ENCODE measurements at regions not wholly inside any gene's neighbourhood (a gene's known extent, or its start where the extent isn't known, plus 50 kb on each side); places are given as distances from the start of the nearest gene placed in this dataset.

- ATAC-seq, result no peak
- H3K4me1 ChIP-seq (ENCODE audit: insufficient read depth, low read length), result no peaks in the 10 kb centered on the region
- H3K27me3 ChIP-seq (ENCODE audit: control insufficient read depth in 1 of 2, insufficient read depth in 2 of 2, low read length in 2 of 2), result peaks cover 6 to 83% of the 10 kb centered on the region in 2 experiments; a peak in 4 of 5 replicates
- no peak for FAIRE-seq
- 3% methylated on average over 7 of the region's 7 CpGs for WGBS (ENCODE audit: low lambda C conversion rate)
- no peak overlapping the region for H3K9ac ChIP-seq (ENCODE audit: insufficient read depth, low read depth, low read length)
- no peaks in the 10 kb centered on the region for H4K20me1 ChIP-seq (ENCODE audit: insufficient read depth, low read length)
- in situ Hi-C loops (cut with HindIII; ENCODE audit: extremely low pct_ligation_motif_present, low pct_unique_long_range_greater_than_20kb), result no loop called here
- CTCF ChIA-PET (ENCODE audit: low intra/inter-chr PET ratio, low total read pairs), result no interaction called here
- DNase-seq (ENCODE audit: low spot score), result no peak
- POLR2A ChIA-PET, result no interaction called here
- H3K27ac ChIP-seq (ENCODE audit: extremely low read length, insufficient read depth, low read length), result no peak overlapping the region
- intact Hi-C loops (cut with micrococcal nuclease; ENCODE audit: unreplicated experiment), result no loop called here
- H3K9me3 ChIP-seq (ENCODE audit: low read length), result no peaks in the 10 kb centered on the region
- no peaks in the 10 kb centered on the region for H3K36me3 ChIP-seq (replicated peaks in 1 of 2; ENCODE audit: control insufficient read depth in 1 of 2, insufficient read depth in 2 of 2, low read length in 2 of 2)
- H3K79me2 ChIP-seq (ENCODE audit: insufficient read depth, low read length), result no peaks in the 10 kb centered on the region
- no peak overlapping the region for H3K4me2 ChIP-seq (ENCODE audit: low read depth, low read length)
- TF ChIP-seq THAP11 (CRISPR knock-in tag; IDR thresholded peaks at IDR 0.05) (no peak), FOXP1 (IDR thresholded peaks at IDR 0.05) (no peak), FOXP1 (CRISPR knock-in tag; IDR thresholded peaks at IDR 0.05) (no peak), MTA3 (CRISPR knock-in tag; IDR thresholded peaks at IDR 0.05) (no peak), HOXA9 (CRISPR knock-in tag; IDR thresholded peaks at IDR 0.05; ENCODE audit: borderline replicate concordance) (no peak), ZNF569 (CRISPR knock-in tag; IDR thresholded peaks at IDR 0.05; ENCODE audit: borderline replicate concordance) (no peak)
- no peak overlapping the region for H3K4me3 ChIP-seq (replicated peaks in 1 of 3; ENCODE audit: insufficient read depth in 1 of 3, low read depth in 2 of 3, low read length in 3 of 3)
- BruUV-seq (replicated peaks), result no TSS peak
- H2AFZ ChIP-seq (ENCODE audit: low read length), result no peak overlapping the region
Measured at GRCh38 chr2:120857931-120858330, 122.3 kb downstream of the GLI2 start.

- Histone ChIP-seq H3K4me1 (ENCODE audit: insufficient read depth, low read length) (no peaks in the 10 kb centered on the region), H3K4me2 (ENCODE audit: low read depth, low read length) (no peak overlapping the region), H3K9me3 (ENCODE audit: low read length) (no peaks in the 10 kb centered on the region), H3K36me3 (replicated peaks in 1 of 2; ENCODE audit: control insufficient read depth in 1 of 2, insufficient read depth in 2 of 2, low read length in 2 of 2) (no peaks in the 10 kb centered on the region), H3K4me3 (replicated peaks in 1 of 3; ENCODE audit: insufficient read depth in 1 of 3, low read depth in 2 of 3, low read length in 3 of 3) (no peak overlapping the region), H4K20me1 (ENCODE audit: insufficient read depth, low read length) (no peaks in the 10 kb centered on the region), H3K79me2 (ENCODE audit: insufficient read depth, low read length) (no peaks in the 10 kb centered on the region), H2AFZ (ENCODE audit: low read length) (no peak overlapping the region), H3K9ac (ENCODE audit: insufficient read depth, low read depth, low read length) (no peak overlapping the region), H3K27me3 (ENCODE audit: control insufficient read depth in 1 of 2, insufficient read depth in 2 of 2, low read length in 2 of 2) (peaks cover 6 to 83% of the 10 kb centered on the region in 2 experiments; a peak in 4 of 5 replicates), H3K27ac (ENCODE audit: extremely low read length, insufficient read depth, low read length) (no peak overlapping the region)
- no peak for ATAC-seq
- 18% methylated on average over 11 of the region's 12 CpGs for WGBS (ENCODE audit: low lambda C conversion rate)
- BruUV-seq (replicated peaks), result no TSS peak
- no peak for DNase-seq (ENCODE audit: low spot score)
- CTCF ChIA-PET (ENCODE audit: low intra/inter-chr PET ratio, low total read pairs), result no interaction called here
- in situ Hi-C loops (cut with HindIII; ENCODE audit: extremely low pct_ligation_motif_present, low pct_unique_long_range_greater_than_20kb) (no loop called here), intact Hi-C loops (cut with micrococcal nuclease; ENCODE audit: unreplicated experiment) (no loop called here)
- FAIRE-seq, result no peak
- POLR2A ChIA-PET, result no interaction called here
- TF ChIP-seq EZH2 (conservative IDR thresholded peaks at IDR 0.05; ENCODE audit: low read depth, low read length) (no peak), ARID3A (IDR thresholded peaks at IDR 0.05; ENCODE audit: low read depth, low read length) (no peak), HNF4G (IDR thresholded peaks at IDR 0.05; ENCODE audit: borderline replicate concordance, low read depth, low read length) (no peak), HNF4G (CRISPR knock-in tag; IDR thresholded peaks at IDR 0.05; ENCODE audit: borderline replicate concordance, low read depth) (no peak), AHDC1 (CRISPR knock-in tag; IDR thresholded peaks at IDR 0.05; ENCODE audit: borderline replicate concordance) (no peak), ZNF724P (CRISPR knock-in tag; IDR thresholded peaks at IDR 0.05; ENCODE audit: borderline replicate concordance) (no peak)
Measured at GRCh38 chr2:120858361-120859106, 122.9 kb downstream of the GLI2 start.

Measured in HepG2 (cell line).